H1 (cell line): ENCODE measurements at regions not wholly inside any gene's neighbourhood (a gene's known extent, or its start where the extent isn't known, plus 50 kb on each side); places are given as distances from the start of the nearest gene placed in this dataset.

Experiments used
- CREB1 ChIP-seq: IDR thresholded peaks from 2 replicates; pipeline ENCODE4 v1.6.1; 2012; ENCODE audit warnings: inconsistent platforms
- CTCF ChIP-seq, 3 experiments: IDR thresholded peaks; 1 replicate in 2 of 3; 2 replicates in 1 of 3; pipeline versions ENCODE4 v1.5.1 to v1.6.1; 2011; ENCODE audit warnings: low read length in 3 of 3, mild to moderate bottlenecking in 3 of 3, inconsistent platforms in 2 of 3, low read depth in 1 of 3, moderate library complexity in 1 of 3; ENCODE audit not compliant: insufficient read depth in 1 of 3; ENCODE audit errors: control extremely low read depth in 1 of 3
- EP300 ChIP-seq, 2 experiments: IDR thresholded peaks; 1 replicate in 1 of 2; 2 replicates in 1 of 2; pipeline ENCODE4 v1.6.1; 2011 to 2012; ENCODE audit warnings: low read depth in 2 of 2, low read length in 2 of 2, mild to moderate bottlenecking in 2 of 2, borderline replicate concordance in 1 of 2, inconsistent platforms in 1 of 2, moderate library complexity in 1 of 2
- HDAC2 ChIP-seq, 2 experiments: fragments of 300-600 bp in 1 of 2; sonication (generic) in 1 of 2; IDR thresholded peaks; 2 replicates each; pipeline ENCODE4 v1.6.1; 2011 to 2012; ENCODE audit warnings: low read depth in 2 of 2, low read length in 2 of 2, mild to moderate bottlenecking in 2 of 2, moderate library complexity in 2 of 2, borderline replicate concordance in 1 of 2, inconsistent platforms in 1 of 2
- SIN3A ChIP-seq, 2 experiments: IDR thresholded peaks in 1 of 2; conservative IDR thresholded peaks in 1 of 2; 2 replicates each; pipeline ENCODE4 v1.6.1; 2011 to 2012; ENCODE audit warnings: low read length in 2 of 2, improper control_type of control experiment in 1 of 2, low read depth in 1 of 2, mild to moderate bottlenecking in 1 of 2

- TF ChIP-seq CREB1: no peak
- TF ChIP-seq EP300 (IDR thresholded peaks at IDR 0.05; ENCODE audit: borderline replicate concordance in 1 of 2, low read depth in 2 of 2, low read length in 2 of 2): no peak
- TF ChIP-seq HDAC2 (IDR thresholded peaks at IDR 0.05; ENCODE audit: borderline replicate concordance in 1 of 2, low read depth in 2 of 2, low read length in 2 of 2): no peak
- no peak for TF ChIP-seq CTCF (IDR thresholded peaks at IDR 0.05; ENCODE audit: control extremely low read depth in 1 of 3, insufficient read depth in 1 of 3, low read depth in 1 of 3, low read length in 3 of 3)
- TF ChIP-seq SIN3A (conservative IDR thresholded peaks at IDR 0.05 in 1 of 2, IDR thresholded peaks at IDR 0.05 in 1 of 2; ENCODE audit: low read depth in 1 of 2, low read length in 2 of 2): no peak
Measured at GRCh38 chr21:20377250-20377649, 621.0 kb upstream of the NCAM2 start.
